PC-9 (cell line): ENCODE measurements at regions not wholly inside any gene's neighbourhood (a gene's known extent, or its start where the extent isn't known, plus 50 kb on each side); places are given as distances from the start of the nearest gene placed in this dataset.

Source experiments
- BruUV-seq: library from RNA; stranded (reverse); fragments of 400-500 nt; replicated peaks from 2 replicates; lab custom pipeline; 2021; lab: Mats Ljungman, UMichigan
- CTCF ChIA-PET: fragments of 300-600 bp; sonication (Branson Sonifier 250); formaldehyde crosslinking; loops from one replicate; lab custom pipeline; 2022; ENCODE audit warnings: antibody characterized with exemption; lab: Charles Lee
- POLR2A ChIA-PET: fragments of 300-600 bp; sonication (Branson Sonifier 250); formaldehyde crosslinking; loops from one replicate; lab custom pipeline; 2022; ENCODE audit warnings: antibody characterized with exemption; ENCODE audit not compliant: unreplicated experiment; lab: Charles Lee
- DNase-seq, 2 experiments: peaks; one replicate each; pipeline versions ENCODE4 v3.0.0 to v3.0.0-alpha.2; 2015 to 2022; ENCODE audit warnings: mixed read lengths in 1 of 2
- H2AFZ ChIP-seq: fragments of 200-600 bp; sonication (generic); 2 replicates; pipeline ENCODE4 v1.8.1; 2017; ENCODE audit warnings: antibody characterized with exemption
- H3F3A ChIP-seq: fragments of 200-600 bp; sonication (generic); 2 replicates; pipeline ENCODE4 v1.8.1; 2017; ENCODE audit warnings: antibody characterized with exemption, mild to moderate bottlenecking, low read depth; ENCODE audit not compliant: insufficient read depth
- H3K27ac ChIP-seq: fragments of 200-600 bp; sonication (generic); 2 replicates; pipeline ENCODE4 v1.6.1; 2016; ENCODE audit warnings: mixed run types
- H3K27me3 ChIP-seq: fragments of 200-600 bp; sonication (generic); 2 replicates; pipeline ENCODE4 v1.6.1; 2016; ENCODE audit warnings: low read depth, mixed run types; ENCODE audit not compliant: insufficient read depth
- H3K36me3 ChIP-seq: fragments of 200-600 bp; sonication (generic); 2 replicates; pipeline ENCODE4 v1.6.1; 2016; ENCODE audit warnings: low read depth, mixed run types
- H3K4me1 ChIP-seq: fragments of 200-600 bp; sonication (generic); replicated peaks from 2 replicates; pipeline ENCODE4 v1.6.1; 2016; ENCODE audit warnings: mixed run types; ENCODE audit not compliant: insufficient read depth
- H3K4me2 ChIP-seq: fragments of 200-600 bp; sonication (generic); 2 replicates; pipeline ENCODE4 v1.6.1; 2017; ENCODE audit warnings: mixed run types
- H3K4me3 ChIP-seq: fragments of 200-600 bp; sonication (generic); 2 replicates; pipeline ENCODE4 v1.6.1; 2016; ENCODE audit warnings: mixed run types
- H3K79me2 ChIP-seq: fragments of 200-600 bp; sonication (generic); 2 replicates; pipeline ENCODE4 v1.6.1; 2017; ENCODE audit warnings: low read depth, mixed run types
- H3K9me2 ChIP-seq: fragments of 200-600 bp; sonication (generic); 2 replicates; pipeline ENCODE4 v1.8.1; 2017; ENCODE audit warnings: mild to moderate bottlenecking; ENCODE audit not compliant: insufficient read depth
- H3K9me3 ChIP-seq: fragments of 200-600 bp; sonication (generic); 2 replicates; pipeline ENCODE4 v1.8.1; 2016; ENCODE audit warnings: low read depth; ENCODE audit not compliant: insufficient read depth
- H4K20me1 ChIP-seq: fragments of 200-600 bp; sonication (generic); 2 replicates; pipeline ENCODE4 v1.8.1; 2017; ENCODE audit not compliant: insufficient read depth
- EZH2 ChIP-seq: fragments of 200-600 bp; sonication (generic); IDR thresholded peaks from 2 replicates; pipeline ENCODE4 v1.8.0; 2017; ENCODE audit warnings: antibody characterized with exemption, low read depth
- intact Hi-C: fragments of 100-400 bp; cut with micrococcal nuclease; formaldehyde crosslinking; loops from one replicate; pipeline ENCODE4 v1.10.0; 2022; ENCODE audit not compliant: unreplicated experiment
- TF ChIP-seq, protein P1 (sequence below): fragments of 200-600 bp; sonication (generic); conservative IDR thresholded peaks from 2 replicates; pipeline ENCODE4 v1.6.1; 2017; ENCODE audit warnings: mixed run types, antibody characterized with exemption, mild to moderate bottlenecking, moderate library complexity

DNA sequence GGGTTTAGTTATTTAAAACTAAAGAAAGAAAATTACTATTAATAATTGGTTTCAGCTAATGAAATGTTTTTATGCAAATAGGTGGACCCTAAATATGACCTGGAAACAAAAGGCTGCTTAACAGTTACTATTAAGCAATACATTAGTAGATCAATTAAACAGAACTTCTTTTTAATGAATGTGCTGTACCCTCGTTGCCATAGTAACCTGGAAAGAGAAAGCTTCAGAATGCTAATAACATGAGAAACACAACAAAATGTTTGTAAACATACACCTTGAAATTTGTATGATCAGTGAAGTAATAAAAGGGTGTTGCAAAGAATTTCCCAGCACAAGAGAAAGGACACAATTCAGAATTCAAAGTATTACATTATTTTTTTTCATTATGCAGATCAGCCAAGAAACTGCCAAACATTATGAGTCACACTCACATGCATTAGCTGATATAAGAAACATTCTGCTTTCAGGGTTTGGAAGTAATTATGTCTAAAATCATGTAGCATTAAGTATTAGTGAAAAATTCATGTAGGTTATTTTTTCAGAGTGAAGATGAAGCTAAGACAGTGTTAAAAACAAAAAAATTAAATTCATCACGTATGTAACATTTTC lies 348.3 kb downstream of the ISL1 start:
- Histone ChIP-seq H3K9me2 (no peaks in the 10 kb centered on the region), H3F3A (no peaks in the 10 kb centered on the region), H3K79me2 (no peaks in the 10 kb centered on the region), H3K9me3 (no peaks in the 10 kb centered on the region), H3K4me1 (no peaks in the 10 kb centered on the region), H2AFZ (no peak overlapping the region), H3K4me3 (no peak overlapping the region), H3K4me2 (no peak overlapping the region), H4K20me1 (no peaks in the 10 kb centered on the region), H3K27me3 (no peaks in the 10 kb centered on the region), H3K36me3 (no peaks in the 10 kb centered on the region), H3K27ac (no peak overlapping the region)
- ChIA-PET POLR2A (no interaction called here), CTCF (no interaction called here)
- TF ChIP-seq EZH2 = no peak
- TF ChIP-seq, protein P1, sequence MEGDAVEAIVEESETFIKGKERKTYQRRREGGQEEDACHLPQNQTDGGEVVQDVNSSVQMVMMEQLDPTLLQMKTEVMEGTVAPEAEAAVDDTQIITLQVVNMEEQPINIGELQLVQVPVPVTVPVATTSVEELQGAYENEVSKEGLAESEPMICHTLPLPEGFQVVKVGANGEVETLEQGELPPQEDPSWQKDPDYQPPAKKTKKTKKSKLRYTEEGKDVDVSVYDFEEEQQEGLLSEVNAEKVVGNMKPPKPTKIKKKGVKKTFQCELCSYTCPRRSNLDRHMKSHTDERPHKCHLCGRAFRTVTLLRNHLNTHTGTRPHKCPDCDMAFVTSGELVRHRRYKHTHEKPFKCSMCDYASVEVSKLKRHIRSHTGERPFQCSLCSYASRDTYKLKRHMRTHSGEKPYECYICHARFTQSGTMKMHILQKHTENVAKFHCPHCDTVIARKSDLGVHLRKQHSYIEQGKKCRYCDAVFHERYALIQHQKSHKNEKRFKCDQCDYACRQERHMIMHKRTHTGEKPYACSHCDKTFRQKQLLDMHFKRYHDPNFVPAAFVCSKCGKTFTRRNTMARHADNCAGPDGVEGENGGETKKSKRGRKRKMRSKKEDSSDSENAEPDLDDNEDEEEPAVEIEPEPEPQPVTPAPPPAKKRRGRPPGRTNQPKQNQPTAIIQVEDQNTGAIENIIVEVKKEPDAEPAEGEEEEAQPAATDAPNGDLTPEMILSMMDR = no peak
- no peak for DNase-seq
- intact Hi-C loops = no loop called here
- no TSS peak for BruUV-seq

DNA sequence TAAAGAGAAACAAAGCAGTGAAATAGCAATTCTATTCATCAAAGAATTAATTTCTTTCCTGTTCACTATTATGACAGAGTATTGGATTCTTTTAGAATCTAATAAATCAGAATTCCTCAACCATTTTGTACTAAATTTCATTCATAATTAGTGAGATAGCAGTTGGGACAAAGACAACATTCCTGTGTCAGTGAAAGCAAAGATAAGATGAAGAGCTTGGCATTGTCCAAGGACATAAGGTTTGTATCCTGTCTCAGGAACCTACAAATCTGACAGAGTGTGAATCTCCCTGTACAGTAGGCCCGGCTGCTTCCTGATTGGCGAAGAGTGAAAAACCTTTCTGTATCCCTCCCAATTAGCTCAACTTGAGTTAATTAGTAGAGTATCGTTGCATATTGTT lies 349.1 kb downstream of the ISL1 start:
- no peaks in the 10 kb centered on the region for H3K4me1 ChIP-seq

DNA sequence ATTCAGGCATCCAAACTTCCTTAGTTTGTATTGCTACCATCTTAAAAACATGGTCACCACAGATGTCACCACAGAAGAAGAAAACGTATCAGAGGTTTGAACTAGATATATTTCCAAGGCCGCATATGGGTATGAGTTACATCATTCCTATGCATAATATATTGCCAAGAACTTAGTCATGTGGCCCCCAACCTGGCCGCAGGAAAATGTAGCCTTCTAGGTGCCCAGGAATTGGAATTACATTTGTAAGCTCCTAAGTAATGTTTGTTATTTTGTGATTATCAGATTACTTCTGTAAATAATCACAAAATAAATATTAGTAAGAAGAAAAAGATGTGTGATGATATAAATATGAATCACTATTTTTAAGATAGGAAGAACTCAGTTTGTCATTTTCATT lies 351.4 kb downstream of the ISL1 start:
- no peak for TF ChIP-seq EZH2
- TF ChIP-seq, protein P1 = no peak
- no peaks in the 10 kb centered on the region for H4K20me1 ChIP-seq
- BruUV-seq = no TSS peak
- no peak overlapping the region for H2AFZ ChIP-seq
- ChIA-PET POLR2A (no interaction called here), CTCF (no interaction called here)
- no peak overlapping the region for H3K4me3 ChIP-seq
- H3K27ac ChIP-seq = no peak overlapping the region
- no peaks in the 10 kb centered on the region for H3K4me1 ChIP-seq
- no peaks in the 10 kb centered on the region for H3K36me3 ChIP-seq
- H3K79me2 ChIP-seq = no peaks in the 10 kb centered on the region
- no peaks in the 10 kb centered on the region for H3K27me3 ChIP-seq
- no peaks in the 10 kb centered on the region for H3K9me2 ChIP-seq
- H3F3A ChIP-seq = no peaks in the 10 kb centered on the region
- no peak for DNase-seq
- intact Hi-C loops = no loop called here
- no peak overlapping the region for H3K4me2 ChIP-seq
- H3K9me3 ChIP-seq = no peaks in the 10 kb centered on the region

More for the DNA sequence above, 349.1 kb downstream of the ISL1 start:
- Histone ChIP-seq H3K79me2 (no peaks in the 10 kb centered on the region), H2AFZ (no peak overlapping the region), H3K9me3 (no peaks in the 10 kb centered on the region), H3K27me3 (no peaks in the 10 kb centered on the region), H4K20me1 (no peaks in the 10 kb centered on the region), H3K4me3 (no peak overlapping the region), H3K36me3 (no peaks in the 10 kb centered on the region), H3F3A (no peaks in the 10 kb centered on the region), H3K27ac (no peak overlapping the region), H3K4me2 (no peak overlapping the region), H3K9me2 (no peaks in the 10 kb centered on the region)
- BruUV-seq = no TSS peak
- DNase-seq = no peak
- POLR2A ChIA-PET = no interaction called here
- CTCF ChIA-PET = no interaction called here
- intact Hi-C loops = no loop called here
- no peak for TF ChIP-seq EZH2
- TF ChIP-seq, protein P1 = no peak
